Thymus (tissue), 11 donors: ENCODE measurements at regions not wholly inside any gene's neighbourhood (a gene's known extent, or its start where the extent isn't known, plus 50 kb on each side); places are given as distances from the start of the nearest gene placed in this dataset.

Experiments
- DNase-seq, 9 donors: peaks; one replicate each; pipeline ENCODE4 v3.0.0-alpha.2; 2013; ENCODE audit warnings: low spot score in 9 of 9, low read depth in 6 of 9, missing footprints in 1 of 9
- H3K27ac ChIP-seq, 2 donors: one replicate each; pipeline ENCODE4 v1.5.1; 2013; ENCODE audit warnings: control low read depth in 1 of 2, low read depth in 1 of 2, low read length in 1 of 2, mild to moderate bottlenecking in 1 of 2, moderate library complexity in 1 of 2
- H3K27me3 ChIP-seq, 2 donors: one replicate each; pipeline ENCODE4 v1.5.1; 2013; ENCODE audit warnings: low read length in 1 of 2; ENCODE audit not compliant: control insufficient read depth in 2 of 2, insufficient read depth in 1 of 2
- H3K36me3 ChIP-seq, 2 donors: one replicate each; pipeline ENCODE4 v1.5.1; 2013; ENCODE audit warnings: low read length in 1 of 2, mild to moderate bottlenecking in 1 of 2, moderate library complexity in 1 of 2; ENCODE audit not compliant: control insufficient read depth in 2 of 2, insufficient read depth in 2 of 2
- H3K4me1 ChIP-seq, 2 donors: one replicate each; pipeline ENCODE4 v1.5.1; 2013; ENCODE audit warnings: low read length in 2 of 2; ENCODE audit not compliant: control insufficient read depth in 2 of 2, insufficient read depth in 2 of 2
- H3K4me3 ChIP-seq, 2 donors: one replicate each; pipeline ENCODE4 v1.5.1; 2013; ENCODE audit warnings: low read length in 2 of 2, control low read depth in 1 of 2, mild to moderate bottlenecking in 1 of 2
- H3K9me3 ChIP-seq, 2 donors: one replicate each; pipeline ENCODE4 v1.5.1; 2013; ENCODE audit warnings: low read length in 1 of 2, mild to moderate bottlenecking in 1 of 2; ENCODE audit not compliant: control insufficient read depth in 2 of 2, insufficient read depth in 1 of 2
- WGBS: extraction: QIAGEN DNeasy Blood & Tissue Kit; methylation state at CpG from one replicate; pipeline ENCODE4 v1.1.7; 2013; 5-methylcytosine and 5-hydroxymethylcytosine counted together
- donor health status: healthy.

GRCh38 chr13:68644611-68645010 lies 1414.5 kb upstream of the PCDH9 start:
- Histone ChIP-seq H3K9me3 (peaks cover 0 to 3% of the 10 kb centered on the region in 2 donors), H3K4me1 (no peaks in the 10 kb centered on the region), H3K4me3 (no peak overlapping the region), H3K27ac (no peak overlapping the region), H3K27me3 (no peaks in the 10 kb centered on the region), H3K36me3 (no peaks in the 10 kb centered on the region)
- WGBS: 60% methylated on average over 6 of the region's 6 CpGs
- DNase-seq: no peak

DNA sequence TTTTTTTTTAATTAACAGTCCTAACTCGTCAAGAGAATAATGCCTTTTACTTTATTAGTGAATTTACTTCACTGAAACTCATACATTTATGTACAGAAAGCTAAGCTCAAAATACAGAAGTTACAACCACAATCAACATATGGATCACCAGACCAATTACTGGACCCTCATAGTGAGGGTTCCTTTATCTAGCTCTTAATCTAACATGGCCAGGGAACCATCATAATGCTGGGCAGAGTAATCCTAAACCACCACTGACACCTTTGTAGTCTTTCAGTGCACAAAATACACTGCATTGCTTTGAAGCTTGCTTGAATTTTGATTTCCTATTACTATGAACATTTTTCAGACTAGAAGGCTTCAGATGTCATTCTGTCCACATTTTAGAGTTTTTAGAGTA lies 1406.6 kb upstream of the PCDH9 start:
- DNase-seq: no peak
- H3K9me3 ChIP-seq: peaks cover 0 to 3% of the 10 kb centered on the region in 2 donors
- H3K4me3 ChIP-seq: no peak overlapping the region
- H3K27ac ChIP-seq: no peak overlapping the region
- H3K4me1 ChIP-seq: no peaks in the 10 kb centered on the region
- H3K27me3 ChIP-seq: no peaks in the 10 kb centered on the region
- WGBS: 73% methylated on average over 1 of the region's 1 CpG
- no peaks in the 10 kb centered on the region for H3K36me3 ChIP-seq

DNA sequence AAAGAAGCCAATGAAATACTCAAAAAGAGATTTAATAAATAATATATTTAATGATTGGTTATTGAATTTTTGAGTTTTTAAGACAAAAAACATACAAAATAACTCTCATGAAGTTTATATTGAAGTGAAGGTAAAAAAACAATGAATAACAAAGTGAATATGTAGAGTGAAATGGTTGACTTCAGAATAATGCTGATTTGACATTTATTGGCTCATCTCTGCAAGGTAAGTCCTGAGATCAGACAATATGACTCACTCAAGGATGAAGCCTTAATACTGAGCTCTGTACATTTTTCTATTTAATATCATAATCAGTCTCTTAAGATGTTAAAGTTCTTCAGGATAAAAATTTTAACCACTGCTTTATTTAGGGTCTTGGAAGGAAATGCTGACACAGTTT lies 1398.9 kb upstream of the PCDH9 start:
- Histone ChIP-seq H3K4me1 (no peaks in the 10 kb centered on the region), H3K4me3 (no peak overlapping the region), H3K27ac (no peak overlapping the region), H3K36me3 (no peaks in the 10 kb centered on the region), H3K27me3 (no peaks in the 10 kb centered on the region), H3K9me3 (no peaks in the 10 kb centered on the region)
- DNase-seq: no peak

- H3K9me3 ChIP-seq: no peaks in the 10 kb centered on the region
- no peak overlapping the region for H3K27ac ChIP-seq
- no peaks in the 10 kb centered on the region for H3K4me1 ChIP-seq
- no peak overlapping the region for H3K4me3 ChIP-seq
- WGBS: 78% methylated on average over 3 of the region's 3 CpGs
- H3K36me3 ChIP-seq: no peaks in the 10 kb centered on the region
- no peak for DNase-seq
- no peaks in the 10 kb centered on the region for H3K27me3 ChIP-seq
These were observed 1397.2 kb upstream of the PCDH9 start for GRCh38 chr13:68627379-68627778.

DNA sequence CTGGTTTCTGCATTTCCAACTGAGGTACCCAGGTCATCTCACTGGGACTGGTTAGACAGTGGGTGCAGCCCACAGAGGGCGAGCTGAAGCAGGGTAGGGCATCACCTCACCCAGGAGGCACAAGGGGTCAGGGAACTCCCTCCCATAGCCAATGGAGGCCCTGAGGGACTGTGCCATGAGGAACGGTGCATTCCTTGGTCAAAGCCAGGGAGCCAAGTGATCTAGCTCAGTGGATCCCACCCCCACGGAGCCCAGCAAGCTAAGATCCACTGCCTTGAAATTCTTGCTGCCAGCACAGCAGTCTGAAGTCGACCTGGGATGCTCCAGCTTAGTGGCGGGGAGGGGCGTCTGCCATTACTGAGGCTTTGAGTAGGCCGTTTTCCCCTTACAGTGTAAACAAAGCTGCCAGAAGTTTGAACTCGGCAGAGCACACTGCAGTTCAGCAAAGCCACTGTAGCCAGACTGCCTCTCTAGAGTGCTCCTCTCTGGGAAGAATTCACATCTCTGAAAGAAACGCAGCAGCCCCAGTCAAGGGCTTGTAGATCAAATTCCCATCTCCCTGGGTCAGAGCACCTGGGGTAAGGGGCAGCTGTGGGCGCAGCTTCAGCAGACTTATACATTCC lies 1386.6 kb upstream of the PCDH9 start:
- Histone ChIP-seq H3K4me3 (no peak overlapping the region), H3K4me1 (no peaks in the 10 kb centered on the region), H3K36me3 (no peaks in the 10 kb centered on the region), H3K9me3 (peaks cover 0 to 6% of the 10 kb centered on the region in 2 donors), H3K27ac (no peak overlapping the region), H3K27me3 (no peaks in the 10 kb centered on the region)
- no peak for DNase-seq
- 85% methylated on average over 10 of the region's 10 CpGs for WGBS

- H3K9me3 ChIP-seq: no peaks in the 10 kb centered on the region
- WGBS: 94% methylated on average over 8 of the region's 8 CpGs
- DNase-seq: no peak
- H3K4me3 ChIP-seq: no peak overlapping the region
- H3K27ac ChIP-seq: no peak overlapping the region
- H3K36me3 ChIP-seq: no peaks in the 10 kb centered on the region
- H3K27me3 ChIP-seq: no peaks in the 10 kb centered on the region
- H3K4me1 ChIP-seq: no peaks in the 10 kb centered on the region
These were observed 1379.5 kb upstream of the PCDH9 start for GRCh38 chr13:68609661-68610060.

DNA sequence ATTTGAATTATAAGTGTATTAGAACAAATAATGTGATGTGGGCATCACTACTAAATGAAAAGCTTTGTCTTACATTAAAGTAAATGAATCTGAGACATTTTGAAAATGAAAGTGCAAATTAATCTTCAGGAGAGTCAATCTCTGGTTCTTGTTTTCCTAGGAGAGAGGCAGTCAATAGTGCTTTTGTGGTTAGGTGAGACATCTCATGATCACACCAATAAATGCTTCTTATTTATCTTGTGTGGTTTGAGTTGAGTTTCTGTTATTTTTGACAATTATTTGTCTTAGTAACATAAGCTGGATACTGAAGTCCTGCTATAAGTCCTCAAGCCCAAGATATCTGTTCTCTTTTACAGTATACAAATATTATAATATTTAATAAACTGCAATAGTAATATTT lies 1378.0 kb upstream of the PCDH9 start:
- Histone ChIP-seq H3K9me3 (no peaks in the 10 kb centered on the region), H3K4me3 (no peak overlapping the region), H3K4me1 (no peaks in the 10 kb centered on the region), H3K27ac (no peak overlapping the region), H3K36me3 (no peaks in the 10 kb centered on the region), H3K27me3 (no peaks in the 10 kb centered on the region)
- no peak for DNase-seq

DNA sequence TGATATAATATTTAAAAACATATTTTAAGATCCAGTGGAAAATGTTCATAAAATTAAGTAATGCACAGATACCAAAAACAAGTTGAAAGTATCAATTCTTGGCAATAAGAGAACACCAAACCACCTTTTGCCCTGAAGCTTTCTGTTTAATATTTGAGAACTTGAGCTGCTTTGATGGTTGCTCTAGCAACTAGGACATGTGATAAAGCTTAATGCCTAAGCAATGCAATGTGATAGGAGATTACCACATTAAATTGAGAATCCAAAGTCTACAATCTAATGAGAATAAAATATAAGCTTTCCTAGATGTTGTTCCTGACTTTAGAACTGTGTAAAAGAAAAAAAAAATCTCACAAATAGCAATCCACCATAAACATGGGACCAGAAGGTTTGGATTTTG lies 1367.5 kb upstream of the PCDH9 start:
- Histone ChIP-seq H3K4me3 (no peak overlapping the region), H3K27me3 (no peaks in the 10 kb centered on the region), H3K4me1 (no peaks in the 10 kb centered on the region), H3K27ac (no peak overlapping the region), H3K9me3 (no peaks in the 10 kb centered on the region), H3K36me3 (no peaks in the 10 kb centered on the region)
- DNase-seq: no peak

DNA sequence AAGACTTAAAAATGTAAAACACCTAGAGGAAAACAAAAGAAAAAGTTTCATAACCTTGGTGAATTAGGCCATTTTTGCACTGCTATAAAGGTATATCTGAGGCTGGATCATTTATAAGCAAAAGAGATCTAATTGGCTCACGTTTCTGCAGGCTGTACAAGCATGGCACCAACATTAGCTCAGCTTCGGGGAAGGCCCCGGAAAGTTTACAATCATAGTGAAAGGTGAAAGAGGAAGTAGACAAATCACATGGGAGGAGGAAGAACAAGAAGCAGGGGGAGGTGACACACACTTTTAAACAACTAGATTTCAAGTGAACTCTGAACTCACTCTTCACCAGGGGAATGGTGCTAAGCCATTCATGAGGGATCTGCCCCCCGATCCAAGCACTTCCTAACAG lies 1358.5 kb upstream of the PCDH9 start:
- no peaks in the 10 kb centered on the region for H3K36me3 ChIP-seq
- 88% methylated on average over 4 of the region's 4 CpGs for WGBS
- no peaks in the 10 kb centered on the region for H3K27me3 ChIP-seq
- H3K9me3 ChIP-seq: no peaks in the 10 kb centered on the region
- DNase-seq: no peak
- H3K4me3 ChIP-seq: no peak overlapping the region
- H3K4me1 ChIP-seq: no peaks in the 10 kb centered on the region
- H3K27ac ChIP-seq: no peak overlapping the region

DNA sequence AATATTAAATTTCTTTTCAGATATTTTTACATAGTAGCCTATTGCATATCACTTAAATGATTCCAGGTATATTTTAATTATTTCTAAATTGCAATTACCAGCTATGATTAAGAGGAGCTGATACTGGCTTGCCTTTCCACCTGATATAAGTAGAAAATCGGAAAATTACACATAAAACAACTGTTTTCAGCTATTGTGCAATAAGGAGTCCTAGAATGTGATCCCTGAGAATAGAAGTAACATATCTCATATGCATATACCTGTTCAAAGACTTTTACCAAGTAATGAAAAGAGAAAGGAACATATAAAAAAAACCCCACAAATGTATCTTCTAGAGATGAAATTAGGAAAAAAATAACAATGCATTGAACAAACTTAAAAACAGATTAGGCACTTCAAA lies 1354.6 kb upstream of the PCDH9 start:
- no peaks in the 10 kb centered on the region for H3K36me3 ChIP-seq
- DNase-seq: no peak
- H3K4me3 ChIP-seq: no peak overlapping the region
- H3K4me1 ChIP-seq: no peaks in the 10 kb centered on the region
- 76% methylated on average over 1 of the region's 1 CpG for WGBS
- no peak overlapping the region for H3K27ac ChIP-seq
- H3K9me3 ChIP-seq: no peaks in the 10 kb centered on the region
- no peaks in the 10 kb centered on the region for H3K27me3 ChIP-seq
